Memory B cell (primary cell): ENCODE measurements at regions not wholly inside any gene's neighbourhood (a gene's known extent, or its start where the extent isn't known, plus 50 kb on each side); places are given as distances from the start of the nearest gene placed in this dataset.

ENCODE experiments used
- ATAC-seq: fragments of 150-1000 bp; cut with Tn5 transposase; 2 replicates; pipeline ENCODE4 v1.10.0; 2021; ENCODE audit warnings: low read depth, mild to moderate bottlenecking, moderate library complexity
- DNase-seq, 2 donors: peaks; one replicate each; pipeline ENCODE4 v3.0.0; 2022; ENCODE audit warnings: low spot score in 2 of 2
- H3K27ac Mint-ChIP-seq: one replicate; pipeline ENCODE4 v1.8.0; 2022; ENCODE audit warnings: mild to moderate bottlenecking, moderate library complexity, mixed read lengths
- H3K27me3 Mint-ChIP-seq: one replicate; pipeline ENCODE4 v1.8.0; 2022; ENCODE audit warnings: mixed read lengths
- H3K36me3 Mint-ChIP-seq: one replicate; pipeline ENCODE4 v1.8.0; 2022; ENCODE audit warnings: mild to moderate bottlenecking, mixed read lengths
- H3K4me1 Mint-ChIP-seq: one replicate; pipeline ENCODE4 v1.8.0; 2022; ENCODE audit warnings: mixed read lengths
- H3K4me3 Mint-ChIP-seq: one replicate; pipeline ENCODE4 v1.8.0; 2022; ENCODE audit warnings: mild to moderate bottlenecking, moderate library complexity, mixed read lengths
- H3K9me3 Mint-ChIP-seq: one replicate; pipeline ENCODE4 v1.8.0; 2022; ENCODE audit warnings: mixed read lengths

DNA sequence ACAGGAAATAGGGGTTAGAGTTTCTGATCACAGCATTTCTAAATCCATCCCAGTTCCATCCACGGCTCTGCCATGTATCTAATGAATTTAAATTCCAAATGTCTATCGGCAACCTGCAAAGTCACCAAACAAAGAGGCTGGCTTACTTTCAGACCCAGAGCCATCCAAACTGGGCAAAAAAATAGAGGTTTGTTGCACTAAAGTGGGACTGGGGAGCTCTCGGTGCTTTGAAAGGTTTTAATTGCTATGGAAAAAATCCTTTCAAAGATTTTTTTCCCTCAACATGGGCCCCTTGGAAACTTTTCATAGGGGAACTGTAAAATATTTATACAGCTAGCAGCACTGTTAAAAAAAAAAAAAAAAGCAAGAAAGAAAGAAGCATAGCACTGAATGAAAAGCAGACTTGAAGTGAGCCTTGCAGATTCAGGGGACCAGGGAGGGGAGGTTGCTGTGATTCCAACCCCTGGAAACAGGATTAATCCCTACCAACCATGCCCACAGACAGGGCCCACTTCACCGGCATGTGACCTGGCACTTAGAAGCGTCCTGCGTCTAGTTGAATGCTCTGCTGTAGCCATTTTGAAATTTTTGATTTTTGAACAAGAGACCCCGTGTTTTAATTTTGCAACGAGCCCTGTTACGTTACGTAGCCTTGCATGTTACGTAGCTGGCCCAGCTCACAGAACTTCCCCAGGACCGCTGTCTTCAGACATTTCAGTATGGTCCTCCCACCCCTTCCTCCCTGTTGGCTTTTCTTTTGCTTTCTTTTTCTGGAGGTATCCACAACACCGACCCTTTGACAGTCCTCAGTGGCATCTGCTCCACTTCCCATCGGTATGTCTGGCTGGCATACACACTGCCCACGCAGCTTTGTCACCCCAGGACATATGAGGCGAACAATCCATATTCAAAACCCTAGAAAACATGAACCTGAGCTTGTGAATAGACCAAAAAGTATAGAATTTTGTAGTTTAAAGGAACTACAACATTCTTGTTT, 105.3 kb upstream of the NFIB start:
- H3K9me3 Mint-ChIP-seq, result peaks cover 2% of the 10 kb centered on the region
- no peak for DNase-seq
- no peak overlapping the region for H3K4me3 Mint-ChIP-seq
- no peak for ATAC-seq
- no peaks in the 10 kb centered on the region for H3K4me1 Mint-ChIP-seq
- no peaks in the 10 kb centered on the region for H3K27me3 Mint-ChIP-seq
- H3K27ac Mint-ChIP-seq, result no peak overlapping the region
- H3K36me3 Mint-ChIP-seq, result no peaks in the 10 kb centered on the region

DNA sequence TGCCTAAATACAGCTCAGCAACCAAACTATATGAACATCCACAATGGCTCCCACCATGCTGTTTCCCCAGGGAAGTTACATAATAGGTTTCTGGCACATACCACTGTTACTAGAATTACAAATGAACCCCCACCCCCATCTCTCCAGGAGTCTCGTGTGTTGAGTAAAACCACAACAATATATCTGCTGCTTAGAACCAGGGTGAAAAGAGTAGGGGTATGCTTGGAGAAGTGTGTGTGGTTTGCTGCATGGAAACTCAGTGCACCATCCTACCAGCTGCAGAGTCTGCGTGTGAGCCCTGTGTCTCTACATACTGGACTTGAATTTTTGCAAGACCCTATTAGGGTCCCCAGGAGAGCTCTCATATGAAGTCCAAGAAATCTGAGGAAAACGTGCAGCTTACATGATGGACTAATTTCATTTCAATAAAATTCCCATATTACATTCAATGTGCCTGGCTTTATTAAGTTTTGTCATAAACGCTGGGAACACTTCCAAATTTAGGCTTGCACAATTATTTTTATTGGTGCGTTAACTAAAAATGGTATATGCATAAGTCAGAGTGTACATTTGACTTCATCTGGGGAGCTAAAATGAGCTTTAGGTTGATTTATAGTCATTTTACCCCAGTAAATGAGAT, 104.5 kb upstream of the NFIB start:
- DNase-seq, result no peak
- no peak for ATAC-seq
- H3K4me3 Mint-ChIP-seq, result no peak overlapping the region
- no peak overlapping the region for H3K27ac Mint-ChIP-seq
- no peaks in the 10 kb centered on the region for H3K27me3 Mint-ChIP-seq
- H3K4me1 Mint-ChIP-seq, result no peaks in the 10 kb centered on the region
- H3K36me3 Mint-ChIP-seq, result no peaks in the 10 kb centered on the region
- peaks cover 2% of the 10 kb centered on the region for H3K9me3 Mint-ChIP-seq

DNA sequence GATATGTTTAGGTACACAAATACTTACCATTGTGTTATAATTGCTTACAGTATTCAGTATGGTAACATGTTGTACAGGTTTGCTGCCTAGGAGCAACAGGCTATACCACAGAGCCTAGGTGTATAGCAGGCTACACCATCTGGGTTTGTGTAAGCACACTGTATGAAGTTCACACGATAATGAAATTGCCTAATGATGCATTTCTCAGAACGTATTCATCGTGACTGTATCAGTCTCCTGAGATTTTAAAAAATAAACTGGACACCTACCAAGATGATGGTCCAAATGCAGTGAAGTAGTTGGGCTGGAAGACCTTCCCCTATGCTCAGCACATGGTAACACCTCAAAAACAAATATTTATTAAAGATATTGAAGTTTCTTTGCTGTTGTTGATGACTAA, 103.3 kb upstream of the NFIB start:
- peaks cover 3% of the 10 kb centered on the region for H3K27me3 Mint-ChIP-seq
- no peak overlapping the region for H3K27ac Mint-ChIP-seq
- DNase-seq, result no peak
- H3K4me3 Mint-ChIP-seq, result no peak overlapping the region
- H3K9me3 Mint-ChIP-seq, result peaks cover 2% of the 10 kb centered on the region
- H3K36me3 Mint-ChIP-seq, result no peaks in the 10 kb centered on the region
- no peaks in the 10 kb centered on the region for H3K4me1 Mint-ChIP-seq
- no peak for ATAC-seq

DNA sequence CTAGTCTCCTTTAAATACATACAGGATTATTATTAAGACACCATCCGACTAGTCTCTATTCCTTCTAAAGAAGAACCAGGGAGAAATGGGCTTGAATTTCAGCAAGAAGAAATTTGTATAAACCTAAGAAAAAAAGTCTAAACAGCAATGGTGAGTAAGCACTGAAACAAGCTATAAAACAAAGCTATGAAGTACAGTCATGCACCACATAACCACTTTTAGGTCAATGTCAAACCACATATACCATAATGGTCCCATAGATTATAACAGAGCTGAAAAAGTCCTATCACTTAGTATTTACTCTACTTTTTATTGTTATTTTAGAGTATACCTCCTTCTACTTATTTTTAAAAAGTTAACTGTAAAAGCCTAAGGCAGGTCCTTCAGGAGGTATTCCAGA, 102.0 kb upstream of the NFIB start:
- DNase-seq (no peak), ATAC-seq (no peak)
- Mint-ChIP-seq H3K4me3 (no peak overlapping the region), H3K27me3 (peaks cover 3% of the 10 kb centered on the region), H3K27ac (no peak overlapping the region), H3K9me3 (peaks cover 2% of the 10 kb centered on the region), H3K36me3 (no peaks in the 10 kb centered on the region), H3K4me1 (no peaks in the 10 kb centered on the region)

DNA sequence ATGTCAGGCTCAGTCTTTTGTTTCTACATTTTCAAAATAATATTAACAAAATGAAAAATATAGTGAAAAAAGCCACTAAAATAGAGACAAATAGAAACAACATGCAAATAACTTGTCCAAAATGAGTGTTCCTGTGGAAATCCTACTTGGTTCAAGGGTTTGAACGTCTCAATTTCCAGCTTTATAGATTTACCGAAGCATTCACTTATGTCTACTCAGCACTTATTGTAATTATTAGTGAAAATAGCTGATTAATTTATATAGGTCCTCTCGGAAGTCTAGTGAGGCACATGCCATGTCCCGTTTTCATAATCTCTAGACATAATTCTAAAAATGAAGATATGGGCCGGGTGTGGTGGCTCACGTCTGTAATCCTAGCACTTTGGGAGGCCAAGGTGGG, 99.9 kb upstream of the NFIB start:
- H3K4me3 Mint-ChIP-seq, result no peak overlapping the region
- no peaks in the 10 kb centered on the region for H3K4me1 Mint-ChIP-seq
- peaks cover 6% of the 10 kb centered on the region for H3K27me3 Mint-ChIP-seq
- DNase-seq (no peak), ATAC-seq (no peak)
- H3K27ac Mint-ChIP-seq, result no peak overlapping the region
- H3K36me3 Mint-ChIP-seq, result no peaks in the 10 kb centered on the region
- H3K9me3 Mint-ChIP-seq, result peaks cover 2% of the 10 kb centered on the region

GRCh38 chr9:14412775-14413174, 98.8 kb upstream of the NFIB start:
- H3K27ac Mint-ChIP-seq, result no peak overlapping the region
- H3K36me3 Mint-ChIP-seq, result no peaks in the 10 kb centered on the region
- peaks cover 2% of the 10 kb centered on the region for H3K9me3 Mint-ChIP-seq
- no peaks in the 10 kb centered on the region for H3K4me1 Mint-ChIP-seq
- no peak for ATAC-seq
- no peak for DNase-seq
- H3K27me3 Mint-ChIP-seq, result peaks cover 6% of the 10 kb centered on the region
- no peak overlapping the region for H3K4me3 Mint-ChIP-seq

GRCh38 chr9:14406463-14406862, 92.5 kb upstream of the NFIB start:
- Mint-ChIP-seq H3K4me1 (no peaks in the 10 kb centered on the region), H3K27me3 (peaks cover 3% of the 10 kb centered on the region), H3K9me3 (no peaks in the 10 kb centered on the region), H3K27ac (no peak overlapping the region), H3K4me3 (no peak overlapping the region), H3K36me3 (no peaks in the 10 kb centered on the region)
- DNase-seq, result no peak
- no peak for ATAC-seq

GRCh38 chr9:14405176-14405706, 91.3 kb upstream of the NFIB start:
- Mint-ChIP-seq H3K4me3 (no peak overlapping the region), H3K27ac (no peak overlapping the region), H3K36me3 (no peaks in the 10 kb centered on the region), H3K27me3 (peaks cover 5% of the 10 kb centered on the region), H3K9me3 (no peaks in the 10 kb centered on the region), H3K4me1 (no peaks in the 10 kb centered on the region)
- ATAC-seq (no peak), DNase-seq (no peak)

DNA sequence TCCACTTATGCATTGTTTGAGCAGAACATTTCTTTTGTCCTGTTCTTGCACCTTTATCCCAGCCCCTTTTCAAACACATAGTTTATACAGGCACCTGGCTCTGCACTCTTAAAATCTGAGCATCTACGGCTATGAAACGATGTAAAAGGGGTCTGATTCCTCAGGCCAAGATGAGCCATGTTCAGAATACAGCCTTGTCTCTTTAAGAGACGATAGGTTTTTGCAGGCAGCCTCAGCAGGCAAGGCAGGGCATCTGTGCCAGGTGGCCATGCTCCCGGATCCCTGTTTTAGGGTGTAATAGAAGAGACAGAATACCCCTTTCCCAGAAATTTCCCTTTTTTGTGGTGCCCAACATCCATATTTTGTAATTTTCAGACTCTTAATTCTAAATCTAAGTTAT, 89.1 kb upstream of the NFIB start:
- Mint-ChIP-seq H3K9me3 (no peaks in the 10 kb centered on the region), H3K27me3 (peaks cover 4% of the 10 kb centered on the region), H3K4me1 (no peaks in the 10 kb centered on the region), H3K27ac (no peak overlapping the region), H3K4me3 (no peak overlapping the region), H3K36me3 (no peaks in the 10 kb centered on the region)
- DNase-seq, result no peak
- no peak for ATAC-seq

DNA sequence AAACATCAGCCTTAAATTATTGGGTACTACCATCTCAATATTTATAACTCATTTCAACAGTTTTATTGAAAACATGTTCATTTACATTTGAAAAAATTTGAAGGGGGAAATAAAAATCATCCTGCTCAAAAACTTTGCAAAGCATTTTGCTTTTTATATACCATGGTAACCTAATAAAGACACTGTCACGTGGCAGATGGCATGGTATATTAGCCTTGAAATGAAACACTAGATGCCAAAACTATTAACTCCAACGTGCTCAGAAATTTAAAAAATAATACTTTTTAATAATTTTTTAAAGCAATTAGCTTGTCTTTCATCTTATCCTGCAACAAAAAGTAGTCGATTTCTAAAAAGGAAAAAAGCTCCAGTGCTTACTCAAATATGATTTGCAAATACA, 88.6 kb upstream of the NFIB start:
- Mint-ChIP-seq H3K27me3 (peaks cover 4% of the 10 kb centered on the region), H3K27ac (no peak overlapping the region), H3K4me3 (no peak overlapping the region), H3K4me1 (no peaks in the 10 kb centered on the region), H3K9me3 (no peaks in the 10 kb centered on the region), H3K36me3 (no peaks in the 10 kb centered on the region)
- no peak for DNase-seq
- no peak for ATAC-seq

DNA sequence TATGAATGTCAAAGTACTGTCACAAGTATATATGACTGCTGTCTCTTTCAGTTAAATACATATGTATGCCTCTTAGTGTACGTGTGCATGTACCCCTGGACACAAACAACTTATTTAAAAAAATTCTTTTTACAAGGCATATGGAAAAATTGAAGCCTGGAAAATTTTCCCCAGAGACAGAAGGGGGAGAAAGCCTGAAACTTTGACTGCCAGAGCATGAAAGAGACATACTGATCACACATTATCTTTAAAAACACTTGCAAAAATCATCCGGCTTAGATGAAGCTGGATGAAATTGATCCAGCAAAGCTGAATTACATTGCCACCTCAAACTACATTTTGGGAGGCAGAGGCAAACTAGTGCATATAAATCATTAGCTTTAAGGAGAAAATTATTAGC, 88.0 kb upstream of the NFIB start:
- Mint-ChIP-seq H3K27ac (no peak overlapping the region), H3K4me3 (no peak overlapping the region), H3K9me3 (no peaks in the 10 kb centered on the region), H3K4me1 (no peaks in the 10 kb centered on the region), H3K36me3 (no peaks in the 10 kb centered on the region), H3K27me3 (peaks cover 4% of the 10 kb centered on the region)
- no peak for ATAC-seq
- DNase-seq, result no peak

GRCh38 chr9:14400658-14400995, 86.7 kb upstream of the NFIB start:
- Mint-ChIP-seq H3K27ac (no peak overlapping the region), H3K36me3 (no peaks in the 10 kb centered on the region), H3K4me3 (no peak overlapping the region), H3K4me1 (no peaks in the 10 kb centered on the region), H3K9me3 (no peaks in the 10 kb centered on the region), H3K27me3 (peaks cover 4% of the 10 kb centered on the region)
- no peak for DNase-seq
- ATAC-seq, result no peak

DNA sequence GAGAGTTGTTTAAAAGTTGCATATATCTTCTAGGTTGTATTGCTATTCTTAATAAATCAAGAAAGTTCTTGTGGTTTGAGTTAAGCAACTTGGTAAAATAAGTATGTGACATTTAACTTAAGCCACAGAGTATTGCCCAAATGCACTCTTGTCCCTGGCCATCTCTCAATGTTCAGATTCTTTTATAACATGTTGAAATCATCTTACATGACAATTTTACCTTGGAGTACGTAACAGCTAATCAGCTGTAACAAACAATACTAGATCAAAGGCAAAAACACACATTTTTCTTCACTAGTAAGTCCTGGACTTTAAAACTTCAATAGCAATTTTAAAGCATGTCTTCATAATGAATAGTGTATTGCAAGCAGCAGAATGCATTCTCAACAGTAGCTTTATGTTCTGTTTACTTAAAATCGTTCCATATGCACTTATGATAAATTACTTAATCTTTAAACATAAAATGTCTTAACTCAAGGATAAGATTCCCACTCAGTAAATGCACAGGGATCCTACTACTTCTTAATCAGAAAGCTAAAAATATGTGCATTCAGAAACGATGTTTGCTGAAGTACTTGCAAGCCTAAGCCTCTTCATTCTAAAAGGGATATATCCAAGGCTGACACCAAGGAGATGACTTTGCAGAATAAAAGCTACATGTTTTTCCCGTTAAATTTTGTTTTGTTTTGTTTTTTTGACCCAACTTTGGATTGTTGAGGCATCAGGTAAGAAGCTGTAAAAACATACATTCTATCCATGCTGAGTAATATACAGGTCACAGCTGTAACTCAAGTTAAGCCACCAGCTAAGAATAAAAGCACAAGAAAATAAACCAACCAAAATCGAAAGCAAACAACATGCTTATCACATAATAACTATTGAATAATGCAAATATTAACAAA, 86.1 kb upstream of the NFIB start:
- H3K27me3 Mint-ChIP-seq, result peaks cover 4% of the 10 kb centered on the region
- no peaks in the 10 kb centered on the region for H3K4me1 Mint-ChIP-seq
- ATAC-seq (no peak), DNase-seq (no peak)
- H3K9me3 Mint-ChIP-seq, result no peaks in the 10 kb centered on the region
- no peaks in the 10 kb centered on the region for H3K36me3 Mint-ChIP-seq
- H3K27ac Mint-ChIP-seq, result no peak overlapping the region
- H3K4me3 Mint-ChIP-seq, result no peak overlapping the region

GRCh38 chr9:14398473-14398872, 84.5 kb upstream of the NFIB start:
- H3K4me3 Mint-ChIP-seq, result no peak overlapping the region
- H3K36me3 Mint-ChIP-seq, result no peaks in the 10 kb centered on the region
- no peaks in the 10 kb centered on the region for H3K4me1 Mint-ChIP-seq
- no peaks in the 10 kb centered on the region for H3K9me3 Mint-ChIP-seq
- ATAC-seq, result no peak
- H3K27me3 Mint-ChIP-seq, result peaks cover 4% of the 10 kb centered on the region
- no peak for DNase-seq
- no peak overlapping the region for H3K27ac Mint-ChIP-seq
